ENCODE measurements at regions not wholly inside any gene's neighbourhood (a gene's known extent, or its start where the extent isn't known, plus 50 kb on each side); places are given as distances from the start of the nearest gene placed in this dataset.

GRCh38 chrX:127908384-127908783 lies 143.8 kb downstream of the ACTRT1 start (continued):
- TF ChIP-seq ERF (CRISPR knock-in tag; IDR thresholded peaks at IDR 0.05): no peak
- TF ChIP-seq GABPB1 (CRISPR knock-in tag; IDR thresholded peaks at IDR 0.05): no peak

DNA sequence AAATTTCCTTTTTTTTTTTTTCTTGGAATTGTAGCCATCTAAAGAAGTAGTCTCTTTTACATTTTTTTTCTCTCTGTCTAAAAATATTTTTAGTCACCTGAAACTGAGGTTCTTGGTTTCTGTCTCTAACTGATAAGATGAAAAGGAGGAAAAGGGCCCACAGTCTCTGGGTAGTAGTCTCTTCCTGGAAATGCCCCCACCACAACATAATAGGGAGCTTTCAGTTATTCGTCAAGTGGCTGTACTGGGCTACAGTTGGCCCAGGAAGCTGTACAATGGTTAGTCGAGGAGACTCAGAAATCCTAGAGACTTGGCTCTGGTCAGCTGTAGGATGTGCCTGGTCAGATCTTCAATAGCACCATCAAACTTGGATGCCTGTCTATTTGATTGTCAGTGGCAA lies 163.4 kb downstream of the ACTRT1 start:
- no peaks in the 10 kb centered on the region for H3K27me3 ChIP-seq (ENCODE audit: control insufficient read depth in 2 of 2, insufficient read depth in 2 of 2, low read length in 2 of 2)
- H4K20me1 ChIP-seq (replicated peaks; ENCODE audit: control insufficient read depth, insufficient read depth, low read length): no peaks in the 10 kb centered on the region
- 0% methylated on average over 2 of the region's 2 CpGs for WGBS (ENCODE audit: insufficient coverage, low coverage, missing lambda C conversion rate)
- H3K9me3 ChIP-seq (replicated peaks; ENCODE audit: control insufficient read depth, insufficient read depth, low read depth, low read length): no peaks in the 10 kb centered on the region
- ChIA-PET POLR2A (interaction anchor here (0.7 kb wide), 1 partner anchor 9 kb away, joined by 3 read pairs; no protein-coding TSS in a partner anchor), CTCF (ENCODE audit: low intra/inter-chr PET ratio) (no interaction called here)
- no peaks in the 10 kb centered on the region for H3K79me2 ChIP-seq (ENCODE audit: control insufficient read depth, insufficient read depth, low read length)
- DNase-seq (ENCODE audit: extremely low read depth in 1 of 4, low spot score in 3 of 4) (peak in 2 of 4 experiments; percentile 5 to 24), FAIRE-seq (no peak), ATAC-seq (no peak)
- no TSS peak for BruUV-seq (replicated peaks)
- TF ChIP-seq, protein P1, sequence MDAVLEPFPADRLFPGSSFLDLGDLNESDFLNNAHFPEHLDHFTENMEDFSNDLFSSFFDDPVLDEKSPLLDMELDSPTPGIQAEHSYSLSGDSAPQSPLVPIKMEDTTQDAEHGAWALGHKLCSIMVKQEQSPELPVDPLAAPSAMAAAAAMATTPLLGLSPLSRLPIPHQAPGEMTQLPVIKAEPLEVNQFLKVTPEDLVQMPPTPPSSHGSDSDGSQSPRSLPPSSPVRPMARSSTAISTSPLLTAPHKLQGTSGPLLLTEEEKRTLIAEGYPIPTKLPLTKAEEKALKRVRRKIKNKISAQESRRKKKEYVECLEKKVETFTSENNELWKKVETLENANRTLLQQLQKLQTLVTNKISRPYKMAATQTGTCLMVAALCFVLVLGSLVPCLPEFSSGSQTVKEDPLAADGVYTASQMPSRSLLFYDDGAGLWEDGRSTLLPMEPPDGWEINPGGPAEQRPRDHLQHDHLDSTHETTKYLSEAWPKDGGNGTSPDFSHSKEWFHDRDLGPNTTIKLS (IDR thresholded peaks at IDR 0.05; ENCODE audit: borderline replicate concordance, low read depth): no peak
- TF ChIP-seq ZFP91 (CRISPR knock-in tag; IDR thresholded peaks at IDR 0.05) (no peak), ZBTB5 (IDR thresholded peaks at IDR 0.05) (no peak), PYGO2 (tag; IDR thresholded peaks at IDR 0.05) (no peak), HNRNPLL (IDR thresholded peaks at IDR 0.05; ENCODE audit: low read depth, low read length, poor library complexity, severe bottlenecking) (no peak), ZNF695 (CRISPR knock-in tag; IDR thresholded peaks at IDR 0.05) (no peak)
- H3K27ac ChIP-seq (ENCODE audit: extremely low read depth, low read depth, low read length): no peak overlapping the region
- intact Hi-C loops (cut with micrococcal nuclease) (no loop called here), in situ Hi-C loops (cut with MboI) (no loop called here)
- no peaks in the 10 kb centered on the region for H3K4me1 ChIP-seq (replicated peaks in 1 of 2; ENCODE audit: control insufficient read depth in 2 of 2, insufficient read depth in 2 of 2, low read length in 2 of 2)
- H3K36me3 ChIP-seq (ENCODE audit: control insufficient read depth, insufficient read depth, low read length): no peaks in the 10 kb centered on the region
- no peak overlapping the region for H3K9ac ChIP-seq (ENCODE audit: insufficient read depth in 1 of 2, low read depth in 2 of 2, low read length in 2 of 2)
- H3K4me3 ChIP-seq: no peak overlapping the region
- no peak overlapping the region for H2AFZ ChIP-seq (ENCODE audit: low read depth, low read length)
- H3K4me2 ChIP-seq (ENCODE audit: insufficient read depth, low read length): no peak overlapping the region
- no peaks in the 10 kb centered on the region for H3K9me1 ChIP-seq (ENCODE audit: control insufficient read depth, insufficient read depth, low read length)
